Suprapubic skin (tissue), 4 donors: ENCODE measurements at regions not wholly inside any gene's neighbourhood (a gene's known extent, or its start where the extent isn't known, plus 50 kb on each side); places are given as distances from the start of the nearest gene placed in this dataset.

Source experiments
- POLR2A ChIP-seq, 2 donors: fragments of 450-650 bp; IDR thresholded peaks; one replicate each; pipeline ENCODE4 v1.6.1; 2017; ENCODE audit warnings: antibody characterized with exemption in 2 of 2, mild to moderate bottlenecking in 2 of 2, moderate library complexity in 2 of 2
- POLR2AphosphoS5 ChIP-seq, 3 donors: sonication (generic); formaldehyde crosslinking; IDR thresholded peaks; one replicate each; pipeline ENCODE4 v1.6.1; 2017; ENCODE audit warnings: antibody characterized with exemption in 3 of 3
- TF ChIP-seq, protein P1 (sequence below), 2 donors: fragments of 200-600 bp in 1 of 2; fragments of 450-650 bp in 1 of 2; sonication (generic) in 1 of 2; IDR thresholded peaks; one replicate each; pipeline ENCODE4 v1.5.1; 2016 to 2019; ENCODE audit warnings: antibody characterized with exemption in 2 of 2, mild to moderate bottlenecking in 1 of 2, moderate library complexity in 1 of 2

DNA sequence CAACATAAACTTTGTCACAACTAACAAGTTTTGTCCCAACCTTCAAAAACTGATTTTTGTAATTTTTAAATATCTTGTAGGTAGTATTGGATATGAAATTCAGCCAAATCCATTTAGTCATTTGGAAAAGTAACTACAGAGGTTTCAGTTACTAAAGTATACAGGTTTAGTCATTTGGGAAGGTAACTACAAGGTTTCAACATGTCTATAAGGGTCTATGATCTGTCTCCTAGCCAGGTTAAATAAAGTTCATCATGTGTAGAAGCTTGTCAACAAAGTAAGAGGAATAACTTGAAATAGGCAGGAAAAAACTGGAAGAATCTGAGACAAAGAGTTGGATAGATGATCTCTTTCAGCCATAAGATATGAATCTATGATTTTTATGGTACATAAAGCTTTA is 229.8 kb downstream of the COL12A1 start:
- TF ChIP-seq, protein P1, sequence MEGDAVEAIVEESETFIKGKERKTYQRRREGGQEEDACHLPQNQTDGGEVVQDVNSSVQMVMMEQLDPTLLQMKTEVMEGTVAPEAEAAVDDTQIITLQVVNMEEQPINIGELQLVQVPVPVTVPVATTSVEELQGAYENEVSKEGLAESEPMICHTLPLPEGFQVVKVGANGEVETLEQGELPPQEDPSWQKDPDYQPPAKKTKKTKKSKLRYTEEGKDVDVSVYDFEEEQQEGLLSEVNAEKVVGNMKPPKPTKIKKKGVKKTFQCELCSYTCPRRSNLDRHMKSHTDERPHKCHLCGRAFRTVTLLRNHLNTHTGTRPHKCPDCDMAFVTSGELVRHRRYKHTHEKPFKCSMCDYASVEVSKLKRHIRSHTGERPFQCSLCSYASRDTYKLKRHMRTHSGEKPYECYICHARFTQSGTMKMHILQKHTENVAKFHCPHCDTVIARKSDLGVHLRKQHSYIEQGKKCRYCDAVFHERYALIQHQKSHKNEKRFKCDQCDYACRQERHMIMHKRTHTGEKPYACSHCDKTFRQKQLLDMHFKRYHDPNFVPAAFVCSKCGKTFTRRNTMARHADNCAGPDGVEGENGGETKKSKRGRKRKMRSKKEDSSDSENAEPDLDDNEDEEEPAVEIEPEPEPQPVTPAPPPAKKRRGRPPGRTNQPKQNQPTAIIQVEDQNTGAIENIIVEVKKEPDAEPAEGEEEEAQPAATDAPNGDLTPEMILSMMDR (IDR thresholded peaks at IDR 0.05) = no peak
- TF ChIP-seq POLR2A (IDR thresholded peaks at IDR 0.05) = no peak
- TF ChIP-seq POLR2AphosphoS5 (IDR thresholded peaks at IDR 0.05) = no peak
